Karpas-422 (cell line): ENCODE measurements at regions not wholly inside any gene's neighbourhood (a gene's known extent, or its start where the extent isn't known, plus 50 kb on each side); places are given as distances from the start of the nearest gene placed in this dataset.
"Not testable (repeated sequence)": the region's sequence is repeated elsewhere in the genome, so short reads cannot be mapped to it uniquely, and the experiment has no call there.

Experiments used
- DNase-seq: peaks from one replicate; pipeline ENCODE4 v3.0.0-alpha.2; 2015
- H2AFZ ChIP-seq: fragments of 200-600 bp; sonication (generic); 2 replicates; pipeline ENCODE4 v1.6.1; 2014; ENCODE audit warnings: antibody characterized with exemption, low read length, mixed read lengths
- H3K27ac ChIP-seq: fragments of 200-600 bp; sonication (generic); 2 replicates; pipeline ENCODE4 v1.5.1; 2014; ENCODE audit warnings: mild to moderate bottlenecking, low read length, moderate library complexity
- H3K27me3 ChIP-seq: fragments of 200-600 bp; sonication (generic); 2 replicates; pipeline ENCODE4 v1.6.1; 2014; ENCODE audit warnings: low read length, mixed read lengths
- H3K36me3 ChIP-seq: fragments of 200-600 bp; sonication (generic); 2 replicates; pipeline ENCODE4 v1.6.1; 2014; ENCODE audit warnings: low read length, mixed read lengths; ENCODE audit not compliant: insufficient read depth
- H3K4me1 ChIP-seq: fragments of 200-600 bp; sonication (generic); 2 replicates; pipeline ENCODE4 v1.6.1; 2014; ENCODE audit warnings: mild to moderate bottlenecking, low read length, mixed read lengths
- H3K4me2 ChIP-seq: fragments of 200-600 bp; sonication (generic); 2 replicates; pipeline ENCODE4 v1.6.1; 2014; ENCODE audit warnings: low read length, low read depth, mild to moderate bottlenecking; ENCODE audit not compliant: poor library complexity, severe bottlenecking
- H3K4me3 ChIP-seq: fragments of 200-600 bp; sonication (generic); 2 replicates; pipeline ENCODE4 v1.5.1; 2014; ENCODE audit warnings: mild to moderate bottlenecking, antibody characterized with exemption, low read length, mixed read lengths
- H3K79me2 ChIP-seq: fragments of 200-600 bp; sonication (generic); 2 replicates; pipeline ENCODE4 v1.6.1; 2014; ENCODE audit warnings: mild to moderate bottlenecking, low read length, mixed read lengths
- H3K9ac ChIP-seq: fragments of 200-600 bp; sonication (generic); 2 replicates; pipeline ENCODE4 v1.6.0; 2014; ENCODE audit warnings: low read length
- H3K9me2 ChIP-seq: fragments of 200-600 bp; sonication (generic), shearing (Covaris generic); replicated peaks from 2 replicates; pipeline ENCODE4 v1.6.0; 2014; ENCODE audit warnings: mild to moderate bottlenecking, low read length, moderate library complexity; ENCODE audit not compliant: insufficient read depth
- H3K9me3 ChIP-seq: fragments of 300-700, 200-600 bp; sonication (generic); 2 replicates; pipeline ENCODE4 v1.6.1; 2014; ENCODE audit warnings: low read length, mixed read lengths
- H4K20me1 ChIP-seq: fragments of 200-600 bp; sonication (generic); 2 replicates; pipeline ENCODE4 v1.6.1; 2014; ENCODE audit warnings: mild to moderate bottlenecking, antibody characterized with exemption, low read length, low read depth; ENCODE audit not compliant: insufficient read depth

- DNase-seq: no peak
- no peak overlapping the region for H3K4me3 ChIP-seq
- H3K27me3 ChIP-seq: no peaks in the 10 kb centered on the region
- no peaks in the 10 kb centered on the region for H3K79me2 ChIP-seq
- no peak overlapping the region for H3K4me2 ChIP-seq
- H3K4me1 ChIP-seq: peaks cover 29% of the 10 kb centered on the region
- H3K36me3 ChIP-seq: no peaks in the 10 kb centered on the region
- H2AFZ ChIP-seq: no peak overlapping the region
- no peaks in the 10 kb centered on the region for H3K9me2 ChIP-seq
- no peak overlapping the region for H3K9ac ChIP-seq
- H4K20me1 ChIP-seq: no peaks in the 10 kb centered on the region
- no peaks in the 10 kb centered on the region for H3K9me3 ChIP-seq
- H3K27ac ChIP-seq: no peak overlapping the region
Measured at GRCh38 chr3:66831931-66832330, 166.2 kb upstream of the KBTBD8 start.

- H3K4me3 ChIP-seq: no peak overlapping the region
- no peaks in the 10 kb centered on the region for H3K9me2 ChIP-seq
- peak; percentile 63 for DNase-seq
- peaks cover 19% of the 10 kb centered on the region for H3K4me1 ChIP-seq
- no peaks in the 10 kb centered on the region for H3K36me3 ChIP-seq
- no peaks in the 10 kb centered on the region for H3K9me3 ChIP-seq
- H3K4me2 ChIP-seq: peak overlapping the region; percentile 51
- H3K27me3 ChIP-seq: no peaks in the 10 kb centered on the region
- H3K79me2 ChIP-seq: no peaks in the 10 kb centered on the region
- H4K20me1 ChIP-seq: no peaks in the 10 kb centered on the region
- H3K27ac ChIP-seq: no peak overlapping the region; the same call in 1 of the 2 replicates
- H3K9ac ChIP-seq: peak overlapping the region; percentile 11; the same call in 1 of the 2 replicates
- peak overlapping the region; percentile 67; the same call in 1 of the 2 replicates for H2AFZ ChIP-seq
Measured at GRCh38 chr3:66836363-66837152, 161.5 kb upstream of the KBTBD8 start.

DNA sequence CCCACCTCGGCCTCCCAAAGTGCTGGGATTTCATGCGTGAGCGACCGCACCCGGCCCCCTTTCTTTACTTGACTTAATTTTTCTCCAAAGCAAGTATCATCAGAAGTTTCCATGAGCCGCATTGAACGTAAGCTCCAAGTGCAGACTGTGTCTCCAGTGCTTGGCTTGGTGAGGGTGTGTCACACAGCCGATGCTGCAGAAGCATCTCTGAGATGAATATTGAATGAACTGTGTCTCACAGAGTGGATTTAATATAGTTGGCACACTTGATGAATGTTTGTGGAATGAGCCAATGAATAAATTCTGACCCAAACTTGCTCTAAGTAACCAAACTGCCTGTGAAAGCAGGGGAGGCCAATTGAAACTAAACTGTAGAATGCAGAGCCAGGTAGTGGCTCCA, 159.4 kb upstream of the KBTBD8 start:
- Histone ChIP-seq H3K27ac (no peak overlapping the region), H3K9me2 (no peaks in the 10 kb centered on the region), H4K20me1 (no peaks in the 10 kb centered on the region), H3K4me2 (no peak overlapping the region), H3K36me3 (no peaks in the 10 kb centered on the region), H2AFZ (no peak overlapping the region), H3K9ac (no peak overlapping the region), H3K4me1 (peaks cover 15% of the 10 kb centered on the region), H3K4me3 (no peak overlapping the region), H3K9me3 (no peaks in the 10 kb centered on the region), H3K27me3 (no peaks in the 10 kb centered on the region), H3K79me2 (no peaks in the 10 kb centered on the region)
- DNase-seq: no peak

DNA sequence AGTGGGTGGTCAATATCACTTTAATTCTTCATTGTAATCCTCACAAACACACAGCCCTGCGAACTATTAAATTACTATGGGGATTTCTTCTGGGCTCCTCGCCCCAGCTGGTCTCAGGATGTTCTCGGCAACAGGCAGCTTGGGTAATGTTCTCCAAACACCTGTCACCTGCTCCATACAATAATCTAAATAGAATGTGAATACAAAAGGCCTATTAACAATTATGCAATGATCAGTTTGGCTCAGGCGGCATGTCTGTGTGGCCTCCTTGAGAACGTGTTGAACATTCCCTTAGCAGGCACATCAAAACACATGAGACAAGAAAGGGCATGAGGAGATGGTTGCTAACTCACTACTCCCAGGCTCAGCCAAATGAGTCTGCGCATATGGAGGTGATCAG, 158.6 kb upstream of the KBTBD8 start:
- no peak overlapping the region for H3K9ac ChIP-seq
- no peak for DNase-seq

GRCh38 chr3:66842761-66843464, 155.2 kb upstream of the KBTBD8 start:
- not testable (repeated sequence) for H3K4me2 ChIP-seq, H3K9ac ChIP-seq, H4K20me1 ChIP-seq, DNase-seq, H3K27ac ChIP-seq, H2AFZ ChIP-seq, H3K4me1 ChIP-seq, H3K36me3 ChIP-seq, H3K27me3 ChIP-seq, H3K9me2 ChIP-seq, H3K9me3 ChIP-seq, H3K4me3 ChIP-seq, H3K79me2 ChIP-seq

More for the DNA sequence above, 158.6 kb upstream of the KBTBD8 start:
- Histone ChIP-seq H3K79me2 (no peaks in the 10 kb centered on the region), H3K9me3 (no peaks in the 10 kb centered on the region), H2AFZ (no peak overlapping the region), H3K27me3 (no peaks in the 10 kb centered on the region), H3K36me3 (no peaks in the 10 kb centered on the region), H3K4me2 (no peak overlapping the region), H4K20me1 (no peaks in the 10 kb centered on the region), H3K4me3 (no peak overlapping the region), H3K4me1 (peaks cover 15% of the 10 kb centered on the region), H3K9me2 (no peaks in the 10 kb centered on the region), H3K27ac (no peak overlapping the region)

- H3K9ac ChIP-seq: no peak overlapping the region
- DNase-seq: no peak
- H3K4me3 ChIP-seq: no peak overlapping the region
- no peaks in the 10 kb centered on the region for H3K79me2 ChIP-seq
- no peaks in the 10 kb centered on the region for H3K9me3 ChIP-seq
- no peaks in the 10 kb centered on the region for H4K20me1 ChIP-seq
- H3K4me1 ChIP-seq: peaks cover 17% of the 10 kb centered on the region
- no peak overlapping the region for H3K4me2 ChIP-seq
- no peaks in the 10 kb centered on the region for H3K27me3 ChIP-seq
- no peak overlapping the region for H3K27ac ChIP-seq
- H3K9me2 ChIP-seq: no peaks in the 10 kb centered on the region
- H3K36me3 ChIP-seq: no peaks in the 10 kb centered on the region; the same call in 1 of the 2 replicates
- no peak overlapping the region for H2AFZ ChIP-seq
Measured at GRCh38 chr3:66851894-66852613, 146.1 kb upstream of the KBTBD8 start.

- H4K20me1 ChIP-seq: no peaks in the 10 kb centered on the region
- DNase-seq: no peak
- no peaks in the 10 kb centered on the region for H3K79me2 ChIP-seq
- H3K36me3 ChIP-seq: no peaks in the 10 kb centered on the region
- H3K4me1 ChIP-seq: peaks cover 24% of the 10 kb centered on the region
- no peak overlapping the region for H3K4me3 ChIP-seq
- H2AFZ ChIP-seq: no peak overlapping the region
- no peak overlapping the region for H3K4me2 ChIP-seq
- H3K9me2 ChIP-seq: no peaks in the 10 kb centered on the region
- H3K27ac ChIP-seq: no peak overlapping the region
- no peaks in the 10 kb centered on the region for H3K9me3 ChIP-seq
- no peak overlapping the region for H3K9ac ChIP-seq
- H3K27me3 ChIP-seq: no peaks in the 10 kb centered on the region
Measured at GRCh38 chr3:66854601-66855151, 143.4 kb upstream of the KBTBD8 start.

DNA sequence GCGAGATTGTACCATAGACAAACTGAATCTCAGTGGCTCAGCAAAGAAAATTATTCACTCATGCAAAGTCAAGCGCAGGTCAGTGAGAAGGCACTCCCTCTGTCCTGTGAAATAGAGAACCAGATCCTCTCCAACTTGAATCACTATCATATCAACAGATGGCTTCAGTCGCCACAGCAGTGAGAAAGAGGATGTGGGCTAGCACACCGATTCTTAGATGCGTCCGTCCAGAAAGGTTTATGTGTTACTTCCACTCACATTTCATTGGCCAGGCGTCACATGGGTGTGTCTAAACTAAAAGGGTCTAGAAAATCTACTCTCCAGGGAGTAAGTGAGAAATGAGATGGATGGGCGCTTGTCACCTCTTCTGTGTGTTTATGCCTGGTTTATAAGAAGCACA, 141.6 kb upstream of the KBTBD8 start:
- Histone ChIP-seq H3K4me1 (peaks cover 24% of the 10 kb centered on the region), H3K4me2 (peak overlapping the region; percentile 34), H3K27ac (peak overlapping the region; percentile 79), H3K27me3 (no peaks in the 10 kb centered on the region), H4K20me1 (no peaks in the 10 kb centered on the region), H3K9ac (peak overlapping the region; percentile 29), H3K79me2 (no peaks in the 10 kb centered on the region), H3K4me3 (no peak overlapping the region; the same call in 1 of the 2 replicates), H3K36me3 (no peaks in the 10 kb centered on the region), H3K9me3 (no peaks in the 10 kb centered on the region), H2AFZ (peak overlapping the region; percentile 60; the same call in 1 of the 2 replicates), H3K9me2 (no peaks in the 10 kb centered on the region)
- DNase-seq: peak; percentile 90
